ENCODE measurements at regions not wholly inside any gene's neighbourhood (a gene's known extent, or its start where the extent isn't known, plus 50 kb on each side); places are given as distances from the start of the nearest gene placed in this dataset.

DNA sequence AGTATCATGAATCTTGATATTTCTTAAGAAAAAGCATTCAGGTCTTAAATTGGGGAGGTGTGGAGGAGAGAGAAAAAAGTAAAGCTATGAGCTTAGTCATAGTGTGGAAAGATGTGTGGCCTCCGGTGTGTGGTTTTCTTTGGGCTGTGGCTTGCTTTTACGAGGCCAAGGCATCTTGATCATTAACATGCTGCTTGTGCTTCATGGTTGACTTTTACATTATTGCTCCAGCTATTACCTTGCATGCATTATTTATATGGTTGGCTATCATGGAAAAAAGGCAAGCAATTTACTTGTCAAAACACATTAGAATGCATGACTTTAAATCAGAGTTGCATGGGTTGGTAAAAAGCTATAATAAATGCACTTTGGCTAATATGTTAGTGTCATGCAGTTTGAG lies 300.7 kb upstream of the ADARB2 start:
- TF ChIP-seq, protein P1, sequence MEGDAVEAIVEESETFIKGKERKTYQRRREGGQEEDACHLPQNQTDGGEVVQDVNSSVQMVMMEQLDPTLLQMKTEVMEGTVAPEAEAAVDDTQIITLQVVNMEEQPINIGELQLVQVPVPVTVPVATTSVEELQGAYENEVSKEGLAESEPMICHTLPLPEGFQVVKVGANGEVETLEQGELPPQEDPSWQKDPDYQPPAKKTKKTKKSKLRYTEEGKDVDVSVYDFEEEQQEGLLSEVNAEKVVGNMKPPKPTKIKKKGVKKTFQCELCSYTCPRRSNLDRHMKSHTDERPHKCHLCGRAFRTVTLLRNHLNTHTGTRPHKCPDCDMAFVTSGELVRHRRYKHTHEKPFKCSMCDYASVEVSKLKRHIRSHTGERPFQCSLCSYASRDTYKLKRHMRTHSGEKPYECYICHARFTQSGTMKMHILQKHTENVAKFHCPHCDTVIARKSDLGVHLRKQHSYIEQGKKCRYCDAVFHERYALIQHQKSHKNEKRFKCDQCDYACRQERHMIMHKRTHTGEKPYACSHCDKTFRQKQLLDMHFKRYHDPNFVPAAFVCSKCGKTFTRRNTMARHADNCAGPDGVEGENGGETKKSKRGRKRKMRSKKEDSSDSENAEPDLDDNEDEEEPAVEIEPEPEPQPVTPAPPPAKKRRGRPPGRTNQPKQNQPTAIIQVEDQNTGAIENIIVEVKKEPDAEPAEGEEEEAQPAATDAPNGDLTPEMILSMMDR (IDR thresholded peaks at IDR 0.05): no peak
- no peak for TF ChIP-seq EZH2 (IDR thresholded peaks at IDR 0.05)
